WERI-Rb-1 (cell line): ENCODE measurements at regions not wholly inside any gene's neighbourhood (a gene's known extent, or its start where the extent isn't known, plus 50 kb on each side); places are given as distances from the start of the nearest gene placed in this dataset.
"Not testable (repeated sequence)": the region's sequence is repeated elsewhere in the genome, so short reads cannot be mapped to it uniquely, and the experiment has no call there.

ENCODE experiments used
- DNase-seq: peaks from one replicate; pipeline ENCODE4 v3.0.0-alpha.2; 2020
- H3K27ac ChIP-seq: fragments of 250-450 bp; sonication (Bioruptor Pico); 2 replicates; pipeline ENCODE4 v1.5.1; 2020; ENCODE audit warnings: mild to moderate bottlenecking, moderate library complexity
- H3K27me3 ChIP-seq: fragments of 250-450 bp; sonication (Bioruptor Pico); 2 replicates; pipeline ENCODE4 v1.5.1; 2021; ENCODE audit warnings: mild to moderate bottlenecking, low read depth, moderate library complexity; ENCODE audit not compliant: insufficient read depth, severe bottlenecking
- H3K36me3 ChIP-seq: fragments of 250-450 bp; sonication (Bioruptor Pico); 2 replicates; pipeline ENCODE4 v1.5.1; 2020; ENCODE audit warnings: mild to moderate bottlenecking, moderate library complexity
- H3K4me3 ChIP-seq: 2 replicates; pipeline ENCODE4 v1.5.1; 2011; ENCODE audit warnings: low read depth, mild to moderate bottlenecking, control low read depth, low read length
- H3K9me3 ChIP-seq: fragments of 250-450 bp; sonication (Bioruptor Pico); 2 replicates; pipeline ENCODE4 v1.5.1; 2021; ENCODE audit warnings: mild to moderate bottlenecking, moderate library complexity; ENCODE audit not compliant: severe bottlenecking
- TF ChIP-seq, protein P1 (sequence below): IDR thresholded peaks from 2 replicates; pipeline ENCODE4 v1.5.1; 2011; ENCODE audit warnings: low read depth, mild to moderate bottlenecking, control low read depth, inconsistent platforms, low read length

DNA sequence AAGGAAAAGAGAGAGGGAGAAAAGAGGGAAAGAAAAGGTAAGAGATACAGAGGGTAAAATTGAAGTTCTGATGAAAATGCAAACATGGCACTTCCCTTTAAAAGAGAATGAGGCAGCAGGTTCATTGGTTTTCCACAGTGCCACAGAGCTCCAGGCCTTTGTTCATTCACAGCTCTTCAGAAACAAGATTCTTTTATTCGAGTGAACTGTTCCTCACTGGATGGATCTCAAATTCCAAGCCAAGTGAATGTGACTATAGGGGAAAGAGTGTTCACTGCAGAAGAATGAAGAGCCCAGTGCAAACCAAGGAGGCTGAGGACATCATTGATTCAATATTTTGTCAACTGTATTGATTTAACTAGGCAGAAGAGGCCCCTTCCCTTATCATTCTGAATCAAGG, 280.3 kb upstream of the PROK2 start:
- DNase-seq, result no peak
- Histone ChIP-seq H3K36me3 (no peaks in the 10 kb centered on the region), H3K9me3 (no peaks in the 10 kb centered on the region), H3K4me3 (no peak overlapping the region), H3K27ac (no peak overlapping the region), H3K27me3 (no peaks in the 10 kb centered on the region)
- TF ChIP-seq, protein P1, sequence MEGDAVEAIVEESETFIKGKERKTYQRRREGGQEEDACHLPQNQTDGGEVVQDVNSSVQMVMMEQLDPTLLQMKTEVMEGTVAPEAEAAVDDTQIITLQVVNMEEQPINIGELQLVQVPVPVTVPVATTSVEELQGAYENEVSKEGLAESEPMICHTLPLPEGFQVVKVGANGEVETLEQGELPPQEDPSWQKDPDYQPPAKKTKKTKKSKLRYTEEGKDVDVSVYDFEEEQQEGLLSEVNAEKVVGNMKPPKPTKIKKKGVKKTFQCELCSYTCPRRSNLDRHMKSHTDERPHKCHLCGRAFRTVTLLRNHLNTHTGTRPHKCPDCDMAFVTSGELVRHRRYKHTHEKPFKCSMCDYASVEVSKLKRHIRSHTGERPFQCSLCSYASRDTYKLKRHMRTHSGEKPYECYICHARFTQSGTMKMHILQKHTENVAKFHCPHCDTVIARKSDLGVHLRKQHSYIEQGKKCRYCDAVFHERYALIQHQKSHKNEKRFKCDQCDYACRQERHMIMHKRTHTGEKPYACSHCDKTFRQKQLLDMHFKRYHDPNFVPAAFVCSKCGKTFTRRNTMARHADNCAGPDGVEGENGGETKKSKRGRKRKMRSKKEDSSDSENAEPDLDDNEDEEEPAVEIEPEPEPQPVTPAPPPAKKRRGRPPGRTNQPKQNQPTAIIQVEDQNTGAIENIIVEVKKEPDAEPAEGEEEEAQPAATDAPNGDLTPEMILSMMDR, result no peak

DNA sequence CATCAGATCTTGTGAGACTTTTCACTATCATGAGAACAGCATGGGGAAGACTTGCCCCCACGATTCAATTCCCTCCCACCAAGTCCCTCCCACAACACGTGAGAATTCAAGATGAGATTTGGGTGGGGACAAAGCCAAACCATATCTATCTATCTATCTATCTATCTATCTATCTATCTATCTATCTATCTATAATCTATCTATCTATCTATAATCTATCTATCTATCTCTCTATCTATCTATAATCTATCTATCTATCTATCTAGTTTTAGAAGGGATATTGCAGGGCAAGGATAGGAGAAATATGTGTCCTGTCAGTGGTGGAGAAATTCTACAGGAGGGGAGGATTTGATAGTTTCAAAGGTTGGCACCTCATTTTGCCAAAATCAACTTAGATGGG, 279.8 kb upstream of the PROK2 start:
- H3K9me3 ChIP-seq, DNase-seq, H3K4me3 ChIP-seq, H3K27ac ChIP-seq, H3K36me3 ChIP-seq, H3K27me3 ChIP-seq: not testable (repeated sequence)

DNA sequence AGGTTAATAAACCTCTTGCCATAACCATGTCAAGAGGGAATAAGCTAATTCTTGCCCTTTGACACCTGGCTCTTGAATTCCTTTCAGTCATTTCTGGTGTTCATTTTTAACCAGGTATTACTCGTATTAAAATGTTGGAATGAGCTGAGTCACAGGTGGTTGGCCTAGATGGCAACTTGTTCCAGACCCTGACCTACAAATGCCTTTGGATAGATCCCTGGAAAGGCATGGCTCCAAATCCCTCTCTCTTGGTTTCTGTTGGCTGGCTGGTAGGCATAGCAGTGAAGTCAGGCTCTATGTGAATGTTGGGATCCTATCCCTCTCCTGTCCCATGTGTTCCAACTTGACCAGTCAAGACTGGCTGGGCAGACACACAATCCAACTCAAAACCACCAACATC, 277.1 kb upstream of the PROK2 start:
- TF ChIP-seq, protein P1, result no peak
- DNase-seq, result no peak
- no peaks in the 10 kb centered on the region for H3K9me3 ChIP-seq
- H3K27ac ChIP-seq, result no peak overlapping the region
- no peaks in the 10 kb centered on the region for H3K36me3 ChIP-seq
- no peaks in the 10 kb centered on the region for H3K27me3 ChIP-seq
- no peak overlapping the region for H3K4me3 ChIP-seq

DNA sequence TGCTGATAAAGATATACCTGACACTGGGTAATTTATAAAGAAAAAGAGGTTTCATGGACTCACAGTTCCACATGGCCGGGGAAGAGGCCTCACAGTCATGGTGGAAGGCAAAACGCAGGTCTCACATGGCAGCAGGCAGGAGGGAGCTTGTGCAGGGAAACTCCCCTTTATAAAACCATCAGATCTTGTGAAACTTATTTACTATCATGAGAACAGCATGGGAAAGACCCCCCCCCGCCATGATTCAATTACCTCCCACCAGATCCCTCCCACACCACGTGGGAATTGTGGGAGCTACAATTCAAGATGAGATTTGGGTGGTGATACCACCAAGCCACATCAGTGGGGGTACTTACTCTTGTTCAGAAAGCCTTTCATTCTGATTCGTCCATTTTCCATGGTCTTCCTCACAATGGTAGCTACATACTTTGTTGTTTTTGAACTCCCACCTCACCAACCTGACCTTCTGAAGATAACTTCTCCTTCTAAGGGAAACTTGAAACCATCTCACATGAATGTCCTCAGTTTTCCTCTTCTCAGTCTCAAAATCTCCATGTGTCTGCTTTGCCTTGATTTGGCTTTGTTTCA, 275.6 kb upstream of the PROK2 start:
- Histone ChIP-seq H3K4me3 (no peak overlapping the region), H3K36me3 (no peaks in the 10 kb centered on the region), H3K27ac (no peak overlapping the region), H3K27me3 (no peaks in the 10 kb centered on the region), H3K9me3 (no peaks in the 10 kb centered on the region)
- TF ChIP-seq, protein P1, result no peak
- no peak for DNase-seq

DNA sequence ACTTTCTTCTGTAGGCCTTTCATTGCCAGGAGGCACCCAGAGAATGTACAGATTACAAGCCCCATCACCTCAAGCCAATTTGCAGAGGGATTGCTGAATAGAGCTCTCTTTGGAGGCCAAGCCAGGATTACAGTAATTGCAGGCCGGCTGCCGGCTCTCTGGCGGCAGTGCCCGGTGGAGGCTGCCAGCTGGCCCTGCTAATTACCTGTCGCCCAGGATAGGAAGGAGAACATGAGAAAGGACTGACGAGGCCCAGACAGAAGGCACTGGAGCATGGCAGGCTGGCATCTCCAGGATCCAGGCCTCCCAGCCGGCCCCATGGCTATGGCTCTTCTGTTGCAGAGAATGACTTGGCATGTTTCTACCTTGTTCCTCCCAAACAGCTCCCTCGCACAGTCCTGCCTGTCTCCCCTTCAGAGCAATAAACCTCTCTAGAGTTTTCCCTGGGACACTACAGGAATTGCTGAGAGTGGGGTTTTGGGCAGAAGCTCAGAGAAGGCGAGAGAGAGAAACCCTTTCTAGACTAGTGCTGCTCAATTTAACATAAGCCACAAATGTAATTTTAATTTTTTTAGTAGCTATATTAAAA, 273.6 kb upstream of the PROK2 start:
- Histone ChIP-seq H3K27ac (peak overlapping the region; percentile 81), H3K36me3 (no peaks in the 10 kb centered on the region), H3K27me3 (no peaks in the 10 kb centered on the region), H3K4me3 (no peak overlapping the region), H3K9me3 (no peaks in the 10 kb centered on the region)
- TF ChIP-seq, protein P1, result no peak
- peak; percentile 85 for DNase-seq

DNA sequence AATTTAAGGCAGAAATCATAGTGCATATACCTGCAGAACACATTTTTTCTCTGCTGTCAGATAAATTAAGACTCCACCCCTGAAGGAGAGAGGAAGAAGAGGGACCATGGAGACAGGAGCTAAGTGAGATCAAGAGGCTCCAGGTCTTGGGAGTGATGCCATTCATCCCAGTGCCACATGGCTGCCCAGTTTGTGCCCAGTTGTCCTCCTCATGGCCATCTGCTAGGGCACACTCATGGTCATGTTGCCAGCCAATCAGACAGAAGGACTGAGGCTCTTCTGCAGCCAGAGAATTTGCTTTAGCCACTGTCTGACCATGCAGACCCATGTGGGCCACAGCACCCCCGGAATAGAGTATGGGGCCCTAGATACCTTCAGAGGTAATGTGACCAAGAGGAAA, 270.5 kb upstream of the PROK2 start:
- Histone ChIP-seq H3K27ac (no peak overlapping the region), H3K9me3 (no peaks in the 10 kb centered on the region), H3K36me3 (no peaks in the 10 kb centered on the region), H3K4me3 (no peak overlapping the region), H3K27me3 (no peaks in the 10 kb centered on the region)
- DNase-seq, result no peak
- TF ChIP-seq, protein P1, result no peak
